EL (cell line): ENCODE measurements at regions not wholly inside any gene's neighbourhood (a gene's known extent, or its start where the extent isn't known, plus 50 kb on each side); places are given as distances from the start of the nearest gene placed in this dataset.

Experiments
- DNase-seq: peaks from one replicate; pipeline ENCODE4 v3.0.0-alpha.2; 2016

DNA sequence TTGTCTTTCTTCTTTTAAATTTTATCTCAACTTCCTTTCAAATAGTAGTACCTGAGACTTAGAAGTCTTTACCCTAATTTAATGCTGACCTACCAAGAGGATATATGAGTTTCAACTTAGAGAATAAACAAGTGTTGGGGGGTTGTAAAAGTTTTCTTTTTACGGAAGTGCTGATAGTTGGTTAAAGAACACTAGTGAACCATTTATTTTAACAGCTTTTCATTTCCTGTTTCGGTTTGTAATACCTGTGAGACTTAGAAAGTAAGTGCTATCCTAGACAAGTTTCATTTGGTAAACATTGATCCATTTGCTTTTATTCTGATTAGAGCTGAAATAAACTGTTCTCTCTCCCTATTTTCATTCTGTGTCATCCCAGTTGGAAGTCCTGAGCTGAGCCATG, 683.1 kb upstream of the SORCS1 start:
- DNase-seq, result no peak

DNA sequence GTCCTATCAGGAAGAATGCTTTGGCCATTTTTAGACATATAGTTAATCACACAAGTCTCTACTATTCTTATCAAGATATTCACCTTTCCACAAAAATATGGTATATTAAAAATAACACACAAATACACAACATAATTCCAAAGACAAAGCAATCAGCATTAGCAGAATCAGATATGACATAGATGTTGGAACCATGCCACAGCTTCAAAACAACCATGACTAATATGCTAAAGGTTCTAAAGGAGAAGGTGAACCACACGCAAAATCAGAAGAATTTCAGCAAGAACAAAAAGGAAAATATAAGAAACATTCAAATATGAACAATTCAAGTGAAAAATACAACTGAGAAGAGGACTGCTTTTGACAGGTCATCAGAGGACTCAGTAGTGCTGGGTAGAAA, 670.2 kb upstream of the SORCS1 start:
- no peak for DNase-seq

DNA sequence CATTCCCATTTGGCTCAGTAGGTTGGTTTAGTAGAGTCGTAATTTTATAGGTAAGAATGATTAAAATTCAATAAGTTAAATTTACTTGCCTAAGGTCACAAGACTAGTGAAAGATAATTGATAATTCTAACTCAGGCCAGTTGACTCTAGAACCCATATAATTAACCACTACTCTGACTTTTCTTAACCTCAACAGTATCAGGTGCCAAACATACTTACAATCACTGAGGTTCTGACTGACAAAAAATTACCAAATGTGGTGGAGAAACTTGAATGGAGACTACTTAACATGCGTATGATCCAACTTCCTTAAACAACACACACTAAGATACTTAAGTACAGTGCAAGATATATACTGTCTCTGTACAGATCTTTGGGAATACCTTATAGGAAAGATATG, 667.3 kb upstream of the SORCS1 start:
- DNase-seq, result no peak

DNA sequence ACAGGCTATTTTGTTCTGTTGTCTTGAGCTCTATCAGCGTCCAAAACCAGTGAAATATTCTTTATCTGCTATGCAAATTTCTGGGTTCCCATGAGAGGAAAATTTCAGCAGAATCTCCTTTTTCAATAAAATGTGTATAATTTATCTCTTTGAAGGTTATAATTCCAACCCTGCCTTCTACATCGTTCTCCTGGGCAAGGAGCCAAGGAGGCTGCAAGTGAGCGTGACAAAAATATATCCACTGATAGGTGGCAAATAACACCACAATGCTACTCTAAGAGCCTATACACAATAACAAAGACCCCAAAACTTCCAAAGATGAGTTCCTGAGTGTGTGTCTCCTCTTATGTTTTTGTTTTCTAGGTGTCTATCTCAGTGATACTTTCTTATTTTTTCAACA, 664.7 kb upstream of the SORCS1 start:
- DNase-seq, result no peak

DNA sequence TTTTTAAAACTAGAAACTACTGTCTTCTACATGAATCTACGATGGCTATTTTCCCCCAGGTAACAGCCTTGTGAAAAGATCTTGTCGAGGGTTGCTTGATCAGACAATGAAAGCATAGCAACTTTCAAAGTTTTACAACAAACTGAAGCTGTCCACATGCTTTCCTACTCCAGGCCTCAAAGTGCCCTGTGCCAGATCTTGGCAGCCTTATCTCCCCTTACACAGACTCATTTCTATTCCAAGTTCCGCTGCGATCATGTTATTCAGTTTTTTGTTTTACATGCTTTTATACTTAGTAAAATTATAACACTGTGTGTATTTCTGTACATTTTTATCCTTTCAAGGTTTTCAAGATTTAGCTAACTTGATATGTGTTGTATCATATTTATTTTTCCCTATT, 661.7 kb upstream of the SORCS1 start:
- DNase-seq, result no peak

DNA sequence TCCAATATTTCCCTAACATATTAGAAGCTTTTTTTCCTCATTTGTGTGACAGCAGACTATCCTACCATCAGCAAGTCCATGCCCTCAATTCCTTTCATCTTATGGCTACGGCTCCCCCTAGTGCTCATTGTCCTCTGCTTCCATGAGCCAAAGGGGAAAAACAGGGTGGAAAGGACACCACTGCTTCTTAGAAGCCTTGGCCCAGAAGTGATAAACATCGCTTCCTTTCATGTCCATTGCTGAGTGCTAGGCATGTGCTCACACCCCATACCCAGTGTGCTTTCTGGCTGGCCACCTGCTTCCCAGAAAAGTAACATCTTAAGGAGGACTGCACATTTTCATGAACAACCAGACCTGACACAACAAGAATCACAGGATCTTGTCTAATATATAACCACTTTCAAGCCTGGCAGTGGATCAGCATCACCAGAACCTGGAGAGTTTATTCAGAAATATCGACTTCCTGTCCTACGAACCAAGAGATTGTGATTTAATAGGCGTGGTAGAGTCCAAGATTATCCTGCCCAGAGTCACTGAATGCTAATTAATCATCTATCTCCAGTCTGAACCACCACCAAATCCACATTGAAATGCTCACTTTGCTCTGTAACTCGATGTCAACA, 650.5 kb upstream of the SORCS1 start:
- DNase-seq, result peak; percentile 34

DNA sequence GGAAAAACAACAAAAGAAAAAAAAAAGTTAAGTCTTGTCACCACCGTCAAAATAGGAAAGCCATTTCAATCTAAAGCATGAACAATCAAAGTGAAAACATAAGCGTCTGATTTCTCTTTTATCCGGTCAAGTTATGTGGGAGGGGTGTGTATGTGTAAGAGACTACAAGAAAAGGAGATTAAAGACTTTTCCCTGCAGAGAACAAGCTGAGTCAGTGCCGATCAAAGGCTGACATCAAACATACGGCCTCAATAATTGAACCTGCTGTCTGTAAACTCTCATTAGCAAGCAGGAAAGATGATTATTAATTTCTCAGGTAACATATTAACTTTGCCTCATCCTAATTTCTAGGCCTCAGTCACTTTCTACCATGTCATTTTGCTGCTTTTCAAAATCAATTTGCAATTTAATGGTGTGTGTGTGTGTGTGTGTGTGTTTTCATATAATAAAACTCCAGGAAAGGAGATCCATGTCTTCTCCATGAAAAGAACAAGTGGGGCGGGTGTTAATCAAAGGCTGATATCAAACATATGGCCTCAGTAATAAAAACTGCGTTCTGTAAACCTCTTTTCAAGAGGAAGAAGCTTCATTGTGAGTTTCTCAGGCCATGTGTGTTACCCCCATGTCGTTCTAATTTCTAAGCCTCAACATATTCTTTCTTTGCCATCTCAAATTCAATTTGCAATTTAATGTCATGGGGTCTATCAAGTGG, 649.1 kb upstream of the SORCS1 start:
- no peak for DNase-seq

DNA sequence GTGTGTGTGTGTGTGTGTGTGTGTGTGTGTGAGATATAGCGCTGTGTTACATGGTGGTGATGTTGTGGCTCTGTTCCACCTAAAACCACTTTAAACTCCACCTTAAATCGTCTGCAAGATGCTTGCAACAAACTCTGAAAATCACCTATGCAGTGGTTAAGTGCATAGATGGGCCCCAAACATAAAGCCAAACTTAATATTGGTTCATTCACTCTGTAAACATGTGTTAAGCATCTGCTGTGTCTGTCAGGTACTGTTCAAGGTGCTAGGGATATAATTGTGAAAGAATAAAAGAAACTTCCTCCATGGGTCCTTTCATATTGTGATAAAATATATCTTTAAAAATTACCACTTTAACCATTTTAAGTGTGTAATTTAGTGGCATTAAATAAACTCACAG, 645.4 kb upstream of the SORCS1 start:
- no peak for DNase-seq

DNA sequence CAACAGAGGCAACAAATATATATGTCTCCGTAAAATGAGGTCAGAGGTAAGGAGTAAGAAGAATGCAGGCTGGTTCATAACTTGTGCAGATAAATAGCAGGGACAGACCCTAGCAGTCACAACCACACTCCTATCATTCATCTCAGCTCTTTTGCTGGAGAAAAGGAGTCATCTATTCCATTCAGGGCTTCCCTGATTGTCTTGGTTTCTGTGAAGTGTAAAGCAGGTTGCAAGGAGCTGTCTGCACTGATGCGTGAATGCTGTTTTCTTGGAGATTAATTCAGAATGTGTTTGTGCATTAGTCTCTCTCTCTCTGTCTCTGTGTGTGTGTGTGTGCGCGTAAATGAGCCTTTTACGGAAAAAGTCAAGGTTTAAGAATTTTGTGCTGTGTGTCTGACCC, 643.3 kb upstream of the SORCS1 start:
- no peak for DNase-seq

DNA sequence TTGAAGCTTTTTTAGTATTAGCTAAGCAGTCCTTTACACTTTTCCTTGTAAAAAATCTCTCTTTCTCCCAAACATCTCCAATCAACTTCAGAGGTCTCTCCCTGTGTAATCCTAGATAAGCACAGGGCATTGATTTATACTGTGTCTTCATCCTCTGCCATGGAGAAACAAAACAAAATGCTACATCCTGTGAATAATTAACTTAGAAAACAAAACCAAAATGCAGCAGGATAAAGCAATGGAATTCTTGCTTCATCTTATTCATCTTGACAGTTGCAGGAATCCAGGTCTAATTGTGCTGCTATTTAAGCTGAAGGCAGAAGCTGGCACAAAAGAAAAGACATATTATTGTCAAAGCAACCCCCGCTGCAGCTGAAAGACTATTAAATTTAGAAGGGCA, 641.5 kb upstream of the SORCS1 start:
- DNase-seq, result no peak

DNA sequence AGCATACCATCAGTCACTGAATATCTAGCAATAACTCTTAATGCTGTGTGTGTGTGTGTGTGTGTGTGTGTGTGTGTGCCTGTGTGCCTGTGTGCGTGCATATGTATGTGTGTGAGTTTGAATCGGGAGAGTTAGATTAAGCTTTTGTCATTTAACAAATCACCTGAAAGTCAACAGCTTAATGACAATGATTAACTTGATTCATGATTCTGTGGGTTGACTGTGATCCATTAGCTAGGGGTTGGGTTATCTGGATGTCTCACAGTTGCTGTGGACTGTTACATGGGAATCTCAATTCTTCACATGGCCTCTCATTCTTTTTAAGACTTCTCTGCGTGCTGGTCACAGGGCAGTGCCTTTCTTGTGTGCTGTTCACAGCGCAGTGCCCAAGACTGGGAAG, 639.0 kb upstream of the SORCS1 start:
- no peak for DNase-seq

DNA sequence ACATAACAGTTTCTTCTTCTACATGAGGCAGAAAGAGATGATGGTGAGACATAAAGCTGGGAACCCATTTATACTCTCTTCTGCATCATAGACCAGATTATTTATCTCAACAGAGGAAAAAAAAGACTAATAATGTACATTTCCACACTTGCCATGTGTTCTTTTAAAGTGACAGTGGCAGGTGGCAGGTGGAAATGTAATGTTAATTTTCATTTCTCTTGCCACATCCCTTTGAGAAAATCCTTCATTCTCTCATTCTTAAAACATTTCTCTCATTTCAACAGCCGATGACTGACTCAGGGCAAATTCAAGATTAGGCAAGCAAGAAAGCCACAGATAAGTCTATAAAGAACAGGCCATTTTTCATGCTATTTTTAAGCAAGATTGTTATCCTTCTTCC, 635.6 kb upstream of the SORCS1 start:
- no peak for DNase-seq

DNA sequence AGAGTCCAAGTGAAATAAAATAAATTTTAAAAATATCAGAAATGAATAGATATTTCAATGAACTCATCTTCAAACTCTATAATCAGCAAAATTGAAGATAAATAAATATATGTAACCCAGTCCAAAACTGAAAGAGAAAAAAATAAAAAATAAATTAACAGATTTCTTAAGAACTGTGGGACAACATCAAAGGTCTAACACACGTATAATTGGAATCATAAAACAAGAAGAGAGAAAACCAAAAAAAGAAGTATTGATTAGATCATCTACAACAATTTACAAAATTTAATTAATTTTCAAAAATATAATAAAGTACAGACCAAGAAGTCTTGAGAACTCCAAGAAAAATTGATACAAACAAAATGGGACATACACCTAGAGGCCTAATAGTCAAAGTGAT, 625.8 kb upstream of the SORCS1 start:
- DNase-seq, result no peak

DNA sequence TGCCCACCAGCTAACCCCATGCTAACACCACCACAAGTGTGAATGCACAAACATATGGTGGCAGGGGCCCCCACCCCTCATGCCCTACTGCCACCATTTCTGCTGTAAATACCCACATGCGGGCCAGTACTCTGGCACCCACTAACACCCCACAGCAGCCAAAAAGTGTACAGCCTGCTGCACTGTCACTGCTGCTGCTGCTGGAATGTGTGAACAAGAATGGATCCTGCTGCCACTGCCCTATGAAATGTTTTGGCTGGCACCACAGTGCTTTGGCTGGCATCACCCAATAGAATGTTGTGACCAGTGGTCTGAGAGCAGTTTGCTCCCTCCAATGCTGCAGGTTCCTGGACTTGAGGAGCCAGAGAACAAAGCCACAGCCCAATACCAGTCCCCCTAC, 606.6 kb upstream of the SORCS1 start:
- no peak for DNase-seq

DNA sequence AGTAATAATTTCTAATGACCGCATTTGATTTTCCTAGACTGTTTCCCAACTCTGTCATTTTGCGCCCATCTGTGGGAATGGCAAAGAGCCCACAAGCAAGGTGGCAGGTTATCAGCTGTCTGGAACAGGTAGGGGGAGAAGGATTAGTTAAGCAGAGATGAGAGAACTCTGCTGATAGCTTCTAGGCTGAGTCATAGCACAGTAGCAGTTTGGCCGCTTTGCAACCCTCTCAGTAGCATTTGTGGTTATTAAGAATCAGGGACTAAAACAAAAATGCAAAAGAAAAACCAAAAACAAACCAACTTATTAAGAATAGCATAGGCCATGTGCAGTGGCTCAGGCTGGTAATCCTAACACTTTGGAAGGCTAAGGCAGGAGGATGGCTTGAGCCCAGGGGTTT, 602.7 kb upstream of the SORCS1 start:
- DNase-seq, result no peak

DNA sequence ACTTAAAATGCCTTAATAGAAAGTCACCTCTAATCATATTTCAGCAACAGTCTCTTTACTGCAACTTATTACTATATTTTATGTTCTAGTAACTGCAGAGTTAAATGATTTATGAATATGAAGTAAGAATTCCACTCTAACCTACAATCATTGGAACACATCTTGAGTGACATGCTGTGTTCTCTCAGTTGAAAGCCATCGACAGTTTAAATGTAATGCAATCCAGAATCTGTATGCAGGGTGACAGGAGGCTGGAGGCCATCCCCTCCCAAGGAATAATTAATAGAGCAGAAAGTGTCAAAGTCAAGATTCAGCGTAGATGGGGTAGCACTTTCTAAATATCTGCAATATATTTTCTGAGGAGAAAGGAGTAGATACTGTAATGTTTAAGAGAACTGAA, 590.3 kb upstream of the SORCS1 start:
- DNase-seq, result no peak

DNA sequence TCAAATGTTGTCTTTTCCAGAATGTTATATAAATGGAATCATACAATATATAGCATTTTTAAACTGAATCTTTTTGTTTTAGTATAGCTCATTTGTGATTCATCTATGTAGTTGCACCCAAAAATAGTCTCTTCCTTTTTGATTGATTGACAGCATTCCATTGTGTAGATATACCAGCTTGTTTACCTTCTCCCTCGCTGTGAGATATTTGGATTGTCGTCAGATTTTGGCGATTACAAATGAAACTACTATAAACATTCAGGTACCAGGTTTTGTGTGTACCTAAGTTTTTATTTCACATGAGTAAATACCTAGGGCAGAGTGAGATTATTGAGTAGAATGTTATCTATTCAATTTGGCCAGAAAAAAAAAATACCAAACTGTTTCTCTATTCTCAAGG, 584.7 kb upstream of the SORCS1 start:
- no peak for DNase-seq

DNA sequence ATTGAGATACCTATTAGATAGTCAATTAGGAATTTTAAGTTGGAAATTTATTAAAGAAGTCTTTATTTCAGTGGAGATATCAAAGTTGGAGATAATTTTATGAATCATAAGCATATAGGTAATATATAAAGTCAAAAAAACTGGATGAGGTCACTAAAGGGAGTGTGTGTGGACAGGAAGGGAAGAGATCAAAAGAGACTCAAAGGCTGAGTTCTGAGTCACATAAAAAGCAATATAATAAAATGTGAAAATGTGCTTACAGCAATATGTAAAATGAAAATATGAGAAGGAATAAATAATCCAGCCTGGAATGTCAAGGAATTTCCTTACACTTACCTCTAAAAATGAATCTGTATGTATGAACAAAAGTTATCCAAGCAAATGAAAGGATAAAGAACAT, 583.3 kb upstream of the SORCS1 start:
- no peak for DNase-seq

DNA sequence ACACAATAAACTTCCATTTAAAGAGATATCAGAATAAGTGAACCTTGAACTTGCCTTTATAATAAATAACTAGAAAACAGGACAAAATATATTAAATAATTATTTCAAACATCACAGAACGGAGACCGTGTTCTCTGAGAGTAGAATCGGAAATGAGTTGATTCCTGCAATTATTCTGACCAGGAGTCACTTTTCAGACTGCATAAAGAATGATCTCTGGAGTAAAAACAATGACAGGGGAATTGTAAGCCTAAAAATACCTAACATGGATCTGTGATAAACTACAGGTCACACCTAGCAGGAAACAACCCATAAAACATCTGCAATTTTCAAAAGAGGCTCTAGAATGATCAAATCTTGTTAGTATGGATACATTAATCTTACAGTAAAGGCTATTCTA, 577.5 kb upstream of the SORCS1 start:
- no peak for DNase-seq

DNA sequence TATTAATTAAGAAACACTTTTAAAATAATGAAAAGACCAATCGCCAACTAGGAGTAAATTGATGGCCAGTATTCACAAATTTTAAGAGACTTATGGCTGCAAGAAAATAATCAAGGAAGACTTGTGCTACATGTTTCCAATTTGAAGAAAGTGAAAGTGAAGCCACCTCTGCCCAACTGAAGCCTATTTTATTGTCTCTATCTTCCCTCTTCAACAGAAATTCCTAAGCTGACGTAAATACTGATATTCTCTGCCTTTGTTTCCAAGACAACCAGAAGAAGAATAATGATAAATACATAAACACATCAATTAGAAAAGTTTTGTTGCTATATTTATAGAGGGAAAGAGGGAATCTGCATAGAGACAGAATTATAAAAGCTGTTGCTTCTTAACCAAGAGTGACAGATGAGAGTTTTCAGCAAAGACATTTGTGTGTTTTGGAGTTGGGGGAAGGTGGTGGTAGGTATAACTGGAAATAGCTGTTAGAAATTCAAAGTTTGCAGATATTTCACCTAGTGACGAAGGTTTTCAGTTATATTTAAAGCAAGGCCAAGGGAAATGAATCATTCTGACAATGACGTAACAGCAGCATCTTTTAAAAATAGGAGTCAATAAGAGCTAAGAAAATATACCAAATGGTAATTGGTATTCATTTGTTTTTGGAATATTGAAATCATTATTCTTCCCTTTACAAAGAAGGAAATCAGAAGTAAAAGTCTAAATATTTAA, 576.6 kb upstream of the SORCS1 start:
- DNase-seq, result peak; percentile 16

DNA sequence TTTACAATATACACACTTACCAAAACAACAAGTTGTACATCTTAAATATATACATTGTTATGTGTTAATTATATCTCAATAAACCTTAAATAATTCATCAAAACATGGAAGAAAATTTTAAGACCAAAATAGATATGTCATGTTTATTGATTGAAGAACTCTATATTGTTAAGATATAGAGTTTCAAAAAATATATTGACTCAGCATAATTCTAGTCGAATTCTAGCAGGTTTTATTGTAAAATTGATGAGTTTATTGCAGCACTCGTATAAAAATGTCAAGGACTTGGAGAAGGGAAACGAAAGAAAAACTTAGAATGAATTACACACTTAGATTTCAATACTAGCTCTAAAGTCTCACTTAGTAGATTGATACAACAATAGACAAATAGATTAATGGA, 575.4 kb upstream of the SORCS1 start:
- no peak for DNase-seq

DNA sequence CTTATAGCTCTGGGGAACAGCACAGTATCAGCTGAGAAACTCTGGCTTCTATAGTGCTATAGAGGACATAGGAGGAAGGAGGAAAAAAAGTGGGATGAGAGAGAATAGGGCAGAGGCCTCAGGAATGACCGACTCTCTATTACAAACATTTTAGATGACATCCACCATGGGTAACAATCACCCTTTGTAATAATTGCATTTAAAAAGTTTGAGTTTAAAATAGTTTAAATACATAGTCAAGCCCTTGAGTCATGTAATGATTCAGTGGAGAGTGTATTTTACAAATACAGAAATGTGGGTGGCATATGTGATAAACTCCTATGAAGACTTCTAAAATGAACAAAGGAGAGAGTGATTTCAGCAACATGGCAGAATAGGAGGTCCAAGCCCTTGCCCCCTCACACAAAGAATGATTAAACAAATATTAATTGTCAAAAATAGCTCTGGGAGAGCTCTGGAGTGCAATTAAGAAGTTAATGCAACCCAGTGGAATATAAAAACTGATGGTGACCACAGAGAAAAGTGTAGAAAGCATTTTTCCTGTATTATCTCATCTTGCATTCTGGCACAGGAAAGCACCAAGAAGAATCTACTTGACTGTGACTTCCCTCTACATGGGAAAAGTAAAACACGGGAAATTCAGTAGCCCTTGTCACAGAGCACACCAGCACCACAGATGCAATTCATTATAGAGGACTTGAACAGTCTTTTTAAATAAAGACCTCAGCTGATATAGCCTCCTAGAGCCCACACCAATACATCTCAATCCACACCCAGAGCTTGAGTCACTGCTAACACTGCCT, 569.0 kb upstream of the SORCS1 start:
- peak; percentile 41 for DNase-seq

DNA sequence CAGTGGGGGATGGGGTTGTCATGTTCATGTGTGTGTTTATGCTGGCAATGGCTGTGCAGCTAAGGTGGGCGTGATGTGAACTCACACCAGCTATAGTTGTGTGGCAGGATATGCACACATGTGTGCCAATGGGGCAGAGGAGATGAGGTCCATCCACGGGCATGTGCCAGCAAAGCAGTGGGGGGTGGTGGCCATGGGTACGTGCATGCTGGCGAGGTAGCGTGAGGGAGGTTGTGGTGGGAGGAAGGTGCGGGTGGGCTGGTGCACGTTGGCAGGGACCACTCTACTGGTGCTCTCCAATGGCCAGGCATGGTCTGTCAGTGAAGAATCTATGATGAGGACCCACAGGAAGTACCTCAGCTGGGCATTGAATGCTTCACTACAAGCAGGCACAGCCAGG, 567.5 kb upstream of the SORCS1 start:
- no peak for DNase-seq

DNA sequence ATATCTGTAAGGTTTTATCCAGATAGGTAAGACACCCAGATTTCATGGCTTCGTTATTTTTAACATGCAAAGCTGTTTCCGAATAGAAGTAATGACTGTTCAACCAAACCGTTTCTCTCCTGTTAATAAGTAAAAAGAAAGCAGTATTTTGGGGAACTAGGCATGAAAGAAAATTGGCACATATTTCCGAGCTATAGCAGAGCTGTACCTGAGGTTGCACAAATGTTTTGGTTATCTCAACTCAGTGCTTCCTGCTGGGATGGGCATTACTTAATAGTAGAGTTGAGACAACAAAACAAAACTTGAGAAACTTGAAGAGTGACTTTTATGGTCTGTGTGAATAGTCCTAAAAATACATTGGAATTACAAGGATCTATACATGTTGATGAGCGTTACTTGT, 564.3 kb upstream of the SORCS1 start:
- no peak for DNase-seq
